A172 (cell line): ENCODE measurements at regions not wholly inside any gene's neighbourhood (a gene's known extent, or its start where the extent isn't known, plus 50 kb on each side); places are given as distances from the start of the nearest gene placed in this dataset.
A peak's percentile ranks its signal among the peaks of the same experiment; 100 is the strongest.

Source experiments
- DNase-seq: peaks from one replicate; pipeline ENCODE4 v3.0.0-alpha.2; 2015; ENCODE audit warnings: low spot score

DNA sequence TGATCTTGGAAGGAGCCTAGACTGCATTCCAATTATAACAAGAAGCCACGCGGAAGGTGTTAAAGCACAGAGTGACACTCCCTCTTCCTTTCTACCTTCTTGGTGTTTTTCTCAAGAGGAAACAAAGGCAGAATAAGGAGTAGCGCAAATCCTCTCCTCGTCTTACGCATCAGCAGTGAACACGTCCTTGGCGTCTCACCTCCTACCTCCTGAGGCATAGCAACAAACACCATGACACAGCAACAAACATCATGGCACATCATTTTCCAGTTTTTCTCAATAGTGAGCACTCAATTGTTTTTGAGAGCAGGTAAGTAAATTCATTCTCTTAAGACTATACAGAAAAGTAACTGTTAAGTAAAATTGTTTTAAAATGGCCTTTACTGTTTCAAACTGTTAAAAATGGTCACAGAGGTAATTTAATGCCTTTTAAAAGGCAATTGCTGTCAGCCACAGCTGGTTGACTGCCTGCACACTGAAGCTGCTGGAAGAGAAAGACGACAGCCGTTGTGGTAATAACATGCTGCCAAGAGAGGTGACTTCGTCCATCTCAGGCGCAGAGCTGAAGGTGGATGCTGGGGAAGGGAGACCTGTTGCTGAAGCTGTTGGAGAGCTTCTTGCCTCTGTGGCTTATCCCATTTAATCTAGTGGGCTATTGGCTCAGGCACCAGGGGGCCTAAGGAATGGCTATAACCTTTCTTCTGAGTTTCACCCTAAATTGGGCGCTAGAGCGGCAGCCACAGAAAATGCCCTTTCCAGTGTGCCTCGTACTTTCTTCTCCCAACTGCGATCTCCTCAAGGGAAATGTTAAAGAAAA lies 703.7 kb downstream of the UQCRFS1 start:
- no peak for DNase-seq

DNA sequence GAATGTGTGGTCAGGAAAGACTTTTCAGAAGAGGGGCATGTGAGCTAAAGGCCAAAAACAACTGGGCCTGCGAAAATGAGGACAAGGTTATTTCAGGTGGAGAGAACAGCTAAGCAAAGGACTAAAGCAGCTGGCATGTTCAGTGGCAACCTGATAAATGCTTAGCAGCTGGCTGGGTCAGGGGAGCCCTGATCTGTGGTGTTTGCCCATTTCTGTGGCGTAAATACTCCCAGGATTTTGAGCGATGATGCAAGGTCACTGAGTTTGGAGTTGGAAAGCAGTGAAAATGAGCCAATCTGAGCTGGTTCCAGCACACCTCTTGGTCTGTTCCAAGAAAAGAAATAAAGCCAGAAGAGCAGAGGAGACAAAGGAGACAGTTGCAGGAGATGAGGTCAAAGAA lies 704.3 kb downstream of the UQCRFS1 start:
- DNase-seq, result no peak

DNA sequence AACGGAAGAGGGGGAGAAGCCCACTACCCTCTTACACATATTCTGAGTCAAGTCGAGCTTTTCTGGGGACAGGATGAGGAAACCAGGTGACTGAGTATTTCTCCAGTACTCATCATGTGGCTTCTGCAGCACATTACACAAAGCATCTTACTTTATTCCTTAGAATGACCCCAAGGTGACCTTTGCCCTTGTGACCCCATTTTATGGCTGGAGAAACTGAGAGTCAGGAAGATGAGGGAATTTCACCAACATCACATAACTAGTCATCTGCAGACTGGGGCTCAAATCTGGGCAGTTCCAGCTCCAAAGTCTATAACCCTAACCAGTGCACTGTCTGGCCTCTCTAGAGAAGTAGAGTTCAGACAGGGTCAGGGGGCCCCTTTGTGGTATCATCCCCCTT lies 707.0 kb downstream of the UQCRFS1 start:
- DNase-seq, result no peak

GRCh38 chr19:28505134-28505533 lies 707.8 kb downstream of the UQCRFS1 start:
- DNase-seq, result no peak

- no peak for DNase-seq
Measured at GRCh38 chr19:28504727-28505126, 708.2 kb downstream of the UQCRFS1 start.

DNA sequence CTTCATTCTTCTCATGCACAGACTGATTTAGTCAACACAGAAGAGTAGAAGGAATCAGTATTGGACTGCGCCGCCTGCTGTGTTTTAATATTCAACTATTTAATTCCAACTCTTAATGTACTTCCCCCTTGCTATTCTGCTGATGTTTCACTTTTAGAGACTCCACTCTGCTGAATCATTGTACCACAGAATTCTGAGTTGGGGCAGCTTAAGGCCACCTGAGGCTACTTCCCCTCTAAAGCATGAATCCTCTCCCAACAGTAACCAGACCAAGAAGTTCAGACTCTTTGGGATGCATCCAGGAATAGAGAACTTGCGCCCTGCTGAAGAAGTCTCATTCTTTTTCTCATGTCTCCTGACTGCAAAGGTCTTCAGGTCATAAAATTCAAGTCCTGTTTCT lies 708.8 kb downstream of the UQCRFS1 start:
- DNase-seq, result no peak

DNA sequence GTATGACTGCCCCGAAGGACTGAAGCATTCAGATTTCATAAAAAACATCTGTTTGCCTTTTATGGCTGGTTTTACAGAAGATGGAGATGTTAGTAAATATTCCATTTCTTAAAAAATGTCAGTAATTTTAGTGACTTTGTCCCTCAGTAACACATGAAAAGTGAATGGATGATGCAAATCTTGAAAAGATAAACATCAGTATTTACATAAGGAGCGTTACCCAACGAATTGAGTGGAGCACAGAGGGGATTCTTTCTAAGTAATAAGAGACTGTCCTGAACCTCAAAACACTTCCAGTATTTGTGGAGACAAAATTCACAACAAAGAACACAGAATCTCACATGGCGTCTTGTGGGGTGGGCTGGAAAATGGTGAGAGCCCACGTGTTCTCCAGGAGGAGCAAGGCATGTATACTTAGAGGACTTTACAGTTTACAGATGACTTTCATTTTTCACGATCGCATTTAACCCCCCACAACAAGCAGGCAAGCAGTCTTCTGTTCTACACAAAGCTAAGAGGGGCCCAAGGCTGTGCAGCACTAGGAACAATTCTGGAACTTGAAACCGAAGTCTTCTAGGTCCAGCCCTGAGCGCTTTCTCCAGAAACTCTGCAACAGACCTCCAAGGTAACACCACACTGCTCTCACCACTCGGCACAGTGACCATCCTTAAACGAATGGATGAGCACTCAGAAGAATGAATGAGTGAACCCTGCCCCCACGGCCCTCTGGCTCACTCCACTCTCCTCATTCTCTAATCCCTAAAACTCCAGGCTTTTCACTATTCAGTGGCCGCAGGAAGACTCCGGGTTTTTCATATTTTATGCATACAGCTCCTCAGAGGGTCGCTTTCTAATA lies 709.8 kb downstream of the UQCRFS1 start:
- no peak for DNase-seq

- DNase-seq, result no peak
Measured at GRCh38 chr19:28501976-28502375, 711.0 kb downstream of the UQCRFS1 start.

DNA sequence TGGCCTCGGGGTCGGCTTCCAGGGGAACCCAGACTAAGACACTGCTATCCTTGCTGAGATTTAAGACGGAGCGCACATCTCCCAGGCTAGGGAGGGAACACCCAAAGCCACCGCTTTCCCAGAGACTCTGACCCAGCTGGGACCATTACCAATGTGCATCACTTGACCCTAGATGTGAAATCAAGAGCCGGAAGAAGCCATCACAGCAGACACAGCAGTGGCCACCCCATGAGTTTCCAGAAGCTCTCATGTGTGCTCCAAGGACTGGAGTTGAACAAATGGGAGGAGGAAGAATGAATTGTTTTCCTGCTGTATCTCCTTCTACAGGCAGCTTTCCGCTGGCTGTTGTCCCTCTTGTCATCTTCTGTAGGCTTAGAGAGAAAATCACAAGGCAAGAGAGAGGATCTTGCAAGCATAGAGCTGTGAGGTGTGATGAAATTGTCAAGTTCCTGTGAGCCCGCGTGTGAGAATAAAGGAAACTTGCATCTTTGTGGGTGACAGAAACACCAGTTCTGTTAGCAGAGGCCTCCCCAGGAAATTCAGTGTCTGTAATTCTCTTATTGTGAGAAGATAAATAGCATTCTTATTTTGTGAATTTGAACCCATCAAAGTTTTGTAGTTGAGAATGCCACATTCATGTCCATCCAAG lies 711.8 kb downstream of the UQCRFS1 start:
- DNase-seq, result no peak

DNA sequence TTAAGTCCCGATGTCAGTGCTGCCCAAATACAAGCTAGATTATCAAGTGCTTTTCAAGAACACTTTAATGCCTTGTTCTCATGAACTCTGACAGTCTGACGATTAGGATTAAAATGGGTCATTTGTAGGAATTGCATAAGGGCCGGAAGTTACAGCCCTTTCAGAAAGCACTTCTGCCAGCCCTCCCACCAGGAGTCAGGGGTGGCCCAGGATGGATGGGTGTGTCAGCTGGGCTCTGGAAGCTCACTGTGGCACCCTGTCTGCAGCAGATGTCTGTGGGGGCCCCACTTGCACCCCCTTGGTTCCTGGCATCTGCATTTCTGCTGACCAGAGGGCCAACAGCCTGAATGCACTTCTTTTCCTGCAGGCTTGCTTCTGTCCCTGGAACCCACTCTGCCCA lies 712.7 kb downstream of the UQCRFS1 start:
- no peak for DNase-seq

DNA sequence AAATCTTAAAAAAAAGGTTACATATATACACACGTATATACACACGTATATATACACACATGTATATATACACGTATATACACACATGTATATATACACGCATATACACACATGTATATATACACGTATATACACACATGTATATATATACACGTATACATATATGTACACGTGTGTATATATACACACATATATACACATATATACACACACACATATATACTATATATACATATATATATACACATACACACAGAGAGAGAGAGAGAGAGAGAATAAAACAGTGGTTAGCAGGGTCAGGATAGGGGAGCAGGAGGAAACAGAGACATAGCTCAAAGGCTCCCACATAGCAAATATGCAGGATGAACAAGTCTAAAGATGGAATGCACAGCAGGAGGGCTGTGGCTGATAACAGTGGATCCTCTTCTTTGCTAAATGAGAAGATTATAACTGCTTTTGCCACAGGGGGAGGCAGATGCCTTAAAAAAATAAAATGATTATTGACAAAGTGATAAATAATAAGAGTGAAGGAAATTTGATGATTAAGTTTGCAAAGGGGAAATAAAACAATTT lies 714.5 kb downstream of the UQCRFS1 start:
- peak; percentile 55 for DNase-seq

GRCh38 chr19:28497887-28498286 lies 715.1 kb downstream of the UQCRFS1 start:
- no peak for DNase-seq

DNA sequence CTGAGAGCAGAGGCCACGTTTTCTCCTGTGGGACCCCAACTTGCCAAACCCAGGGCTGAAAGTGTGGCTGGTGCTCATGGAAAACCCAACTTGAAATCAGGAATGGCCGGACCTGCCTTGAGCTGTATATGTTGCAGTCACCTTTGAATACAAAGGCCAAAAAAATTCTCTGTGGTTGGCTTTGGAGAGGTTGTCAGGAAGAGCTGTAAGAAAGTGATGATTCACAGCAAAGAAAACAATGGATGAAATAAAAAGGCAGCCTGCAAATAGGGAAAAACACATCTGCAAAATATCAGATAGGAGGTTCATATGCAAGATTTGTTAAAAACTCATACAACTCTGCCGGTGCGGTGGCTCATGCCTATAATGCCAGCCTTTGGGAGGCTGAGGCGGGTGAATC lies 715.8 kb downstream of the UQCRFS1 start:
- DNase-seq, result peak; percentile 79

DNA sequence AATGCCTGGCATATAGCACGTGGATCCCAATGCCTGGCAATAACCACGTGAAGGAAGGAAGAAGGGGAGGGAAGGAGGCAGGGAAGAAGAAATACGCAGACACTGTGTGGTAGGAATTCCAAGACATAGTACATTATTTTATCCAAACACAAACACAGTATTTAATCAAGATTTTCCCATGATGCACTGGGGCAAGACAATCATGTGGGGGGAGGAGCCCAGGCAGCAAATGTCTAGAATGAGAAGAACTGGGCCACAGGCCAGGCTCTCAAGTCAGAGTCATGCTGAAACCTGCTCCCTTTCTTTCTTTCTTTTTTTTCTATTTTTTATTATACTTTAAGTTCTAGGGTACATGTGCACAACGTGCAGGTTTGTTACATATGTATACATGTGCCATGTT lies 717.9 kb downstream of the UQCRFS1 start:
- DNase-seq, result no peak

DNA sequence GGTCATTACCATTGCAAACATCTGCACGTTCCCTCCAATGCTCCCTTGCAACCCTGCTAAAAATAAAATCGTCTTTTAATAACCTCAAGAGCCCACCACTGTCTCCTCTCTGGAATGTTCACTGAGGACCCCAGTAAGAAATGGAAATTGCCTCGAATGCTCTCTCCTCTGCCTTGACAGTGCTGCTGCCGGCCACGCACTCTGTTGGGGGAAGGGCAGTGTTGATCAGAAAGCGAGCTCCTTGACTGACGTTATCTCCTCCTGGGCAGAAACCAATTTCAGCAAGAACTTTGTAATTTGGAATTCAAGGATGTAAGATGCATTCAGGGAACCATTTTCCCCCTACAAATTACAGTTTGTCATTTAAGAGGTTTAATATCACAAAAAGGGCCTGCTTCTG lies 718.5 kb downstream of the UQCRFS1 start:
- no peak for DNase-seq

DNA sequence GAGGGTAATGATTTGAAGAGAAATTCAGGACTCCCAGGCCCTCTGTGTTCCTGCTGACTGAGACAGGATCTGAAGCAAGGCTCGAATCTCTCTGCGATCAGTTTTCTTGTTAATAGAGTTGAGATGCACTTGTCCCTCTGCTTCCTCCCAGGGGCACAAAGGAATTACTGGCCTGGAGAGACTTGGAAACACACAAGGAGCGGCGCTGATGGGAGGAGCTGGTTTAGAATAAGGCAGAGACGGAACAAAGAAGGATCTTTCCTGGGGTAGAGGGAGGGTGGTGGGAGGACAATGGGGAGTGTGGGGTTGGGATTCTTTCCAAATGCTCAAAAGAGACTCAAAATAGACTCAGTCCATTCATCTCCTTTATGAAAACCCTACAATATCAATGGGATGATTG lies 719.1 kb downstream of the UQCRFS1 start:
- DNase-seq, result no peak

DNA sequence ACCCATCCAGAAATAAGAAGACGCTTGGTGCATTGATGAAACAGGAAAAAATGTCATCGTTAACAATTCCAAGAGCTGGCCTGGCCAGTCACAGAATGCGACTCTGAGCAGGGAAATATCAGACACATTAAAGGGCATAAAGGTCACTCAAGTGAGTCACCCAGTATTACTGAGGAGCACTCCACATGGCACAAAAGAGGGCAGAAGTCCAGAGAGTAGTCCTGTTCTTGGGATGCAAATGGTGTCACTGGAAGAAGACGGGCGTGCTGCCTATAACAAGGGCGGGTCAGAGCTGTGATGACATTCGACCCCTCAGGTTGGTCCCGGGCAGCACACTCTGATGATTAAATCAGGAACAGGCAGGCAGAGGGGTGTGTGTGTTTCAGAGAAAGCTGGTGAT lies 720.3 kb downstream of the UQCRFS1 start:
- DNase-seq, result no peak

GRCh38 chr19:28492201-28492600 lies 720.8 kb downstream of the UQCRFS1 start:
- DNase-seq, result no peak

- DNase-seq, result no peak
Measured at GRCh38 chr19:28489776-28490175, 723.2 kb downstream of the UQCRFS1 start.

GRCh38 chr19:28489126-28489660 lies 723.8 kb downstream of the UQCRFS1 start:
- DNase-seq, result no peak

DNA sequence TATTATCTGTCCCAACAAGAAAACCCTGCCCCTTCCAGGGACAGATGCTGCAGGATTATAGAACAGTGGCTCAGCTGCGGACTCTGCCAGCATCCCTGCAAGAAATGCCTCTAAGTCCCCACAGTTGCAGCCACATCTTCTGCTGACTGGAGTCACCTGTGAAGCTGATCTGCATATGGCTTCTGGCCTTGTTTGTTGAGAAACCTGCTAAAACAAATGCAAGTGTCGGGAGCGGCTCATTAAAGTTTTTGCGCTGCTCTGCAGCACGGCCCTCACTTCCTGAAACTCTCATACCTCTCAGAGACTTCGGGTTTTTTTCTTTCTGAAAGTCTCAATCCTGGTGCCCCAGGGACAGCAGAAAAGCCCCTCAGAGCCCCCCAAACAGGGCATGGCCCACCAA lies 725.0 kb downstream of the UQCRFS1 start:
- DNase-seq, result no peak

DNA sequence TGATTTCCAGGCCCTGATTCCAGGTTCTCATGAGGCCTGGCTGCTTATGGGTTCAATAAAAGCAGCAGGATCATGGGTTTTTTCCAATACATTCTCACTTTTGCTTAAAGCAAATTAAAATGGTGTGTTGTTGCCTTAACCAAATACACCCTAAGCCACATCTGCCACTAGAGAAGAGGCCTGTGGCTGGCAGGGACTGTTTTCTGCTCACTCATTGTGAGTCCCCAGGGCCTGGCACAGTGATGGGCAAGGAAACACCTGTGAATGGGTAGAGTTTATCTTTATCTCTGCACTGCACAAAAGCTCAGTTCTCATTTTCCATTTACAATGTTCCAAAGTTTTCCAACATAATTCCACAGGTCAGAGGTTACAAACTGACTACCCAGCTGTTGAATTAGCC lies 726.0 kb downstream of the UQCRFS1 start:
- DNase-seq, result no peak
